ENCODE measurements at regions not wholly inside any gene's neighbourhood (a gene's known extent, or its start where the extent isn't known, plus 50 kb on each side); places are given as distances from the start of the nearest gene placed in this dataset.
"Not testable (repeated sequence)": the region's sequence is repeated elsewhere in the genome, so short reads cannot be mapped to it uniquely, and the experiment has no call there.

- TF ChIP-seq EZH2, CTCF, EZH2phosphoT487 (IDR thresholded peaks at IDR 0.05): not testable (repeated sequence)
These were observed 334.7 kb upstream of the POT1 start for GRCh38 chr7:125264174-125264856.
